ENCODE measurements at regions not wholly inside any gene's neighbourhood (a gene's known extent, or its start where the extent isn't known, plus 50 kb on each side); places are given as distances from the start of the nearest gene placed in this dataset.

- TF ChIP-seq POLR2A (IDR thresholded peaks at IDR 0.05) (no peak), CTCF (IDR thresholded peaks at IDR 0.05 in 8 of 11, conservative IDR thresholded peaks at IDR 0.05 in 3 of 11) (no peak)
Measured at GRCh38 chrX:18101087-18101486, 119.6 kb downstream of the BEND2 start.
